Right lobe of liver (tissue), 4 donors: ENCODE measurements at regions not wholly inside any gene's neighbourhood (a gene's known extent, or its start where the extent isn't known, plus 50 kb on each side); places are given as distances from the start of the nearest gene placed in this dataset.

Experiments
- CTCF ChIP-seq, 4 donors: fragments of 200-600 bp in 3 of 4; fragments of 450-650 bp in 1 of 4; IDR thresholded peaks; one replicate each; pipeline versions ENCODE4 v1.5.1 to v1.8.0; 2016 to 2022; ENCODE audit warnings: antibody characterized with exemption in 4 of 4, mild to moderate bottlenecking in 2 of 4
- POLR2A ChIP-seq: fragments of 450-650 bp; IDR thresholded peaks from one replicate; pipeline ENCODE4 v1.6.1; 2017; ENCODE audit warnings: antibody characterized with exemption, mild to moderate bottlenecking
- donor health status: DM: no; HTN: no; CAD: no.
- donor health status: DM: no; HTN: no; CAD: no.
- donor health status: DM: no; HTN: yes; CAD: no.

GRCh38 chr1:65039508-65039907 is 73.2 kb upstream of the JAK1 start:
- TF ChIP-seq CTCF (IDR thresholded peaks at IDR 0.05) (no peak), POLR2A (no peak)
